Upper lobe of left lung (tissue), 4 donors: ENCODE measurements at regions not wholly inside any gene's neighbourhood (a gene's known extent, or its start where the extent isn't known, plus 50 kb on each side); places are given as distances from the start of the nearest gene placed in this dataset.

Experiments used
- CTCF ChIP-seq, 6 experiments: fragments of 450-650 bp in 4 of 6; fragments of 200-600 bp in 2 of 6; sonication (generic) in 2 of 6; IDR thresholded peaks; one replicate each; pipeline ENCODE4 v1.5.1; 2016 to 2019; ENCODE audit warnings: antibody characterized with exemption in 6 of 6
- POLR2AphosphoS5 ChIP-seq, 2 donors: sonication (generic); formaldehyde crosslinking; IDR thresholded peaks; one replicate each; pipeline ENCODE4 v1.5.1; 2017; ENCODE audit warnings: antibody characterized with exemption in 2 of 2

- no peak for TF ChIP-seq CTCF (IDR thresholded peaks at IDR 0.05)
- no peak for TF ChIP-seq POLR2AphosphoS5 (IDR thresholded peaks at IDR 0.05)
Observed at GRCh38 chr6:163789199-163789810, 374.8 kb downstream of the QKI start.
